Panc1 (cell line): ENCODE measurements at regions not wholly inside any gene's neighbourhood (a gene's known extent, or its start where the extent isn't known, plus 50 kb on each side); places are given as distances from the start of the nearest gene placed in this dataset.

Source experiments
- ATAC-seq: fragments of 200-7000 bp; cut with Tn5 transposase; 2 replicates; pipeline ENCODE4 v1.9.1; 2020; ENCODE audit warnings: mild to moderate bottlenecking, moderate library complexity
- BruUV-seq: library from RNA; stranded (reverse); fragments of 400-500 nt; replicated peaks from 2 replicates; lab custom pipeline; 2021; lab: Mats Ljungman, UMichigan
- CTCF ChIA-PET: fragments of 300-600 bp; sonication (Branson Sonifier 250); formaldehyde crosslinking; loops from one replicate; lab custom pipeline; 2022; ENCODE audit warnings: antibody characterized with exemption; lab: Charles Lee
- POLR2A ChIA-PET: fragments of 300-600 bp; sonication (Branson Sonifier 250); formaldehyde crosslinking; loops from one replicate; lab custom pipeline; 2022; ENCODE audit warnings: antibody characterized with exemption; lab: Charles Lee
- DNase-seq: peaks from one replicate; pipeline ENCODE4 v3.0.0-alpha.2; 2010; ENCODE audit warnings: low read depth, low spot score
- H3K27ac ChIP-seq: 2 replicates; pipeline ENCODE4 v1.5.1; 2011; ENCODE audit warnings: mild to moderate bottlenecking, low read length, inconsistent platforms
- H3K27me3 ChIP-seq: fragments of 200-500 bp; sonication (Bioruptor generic); 2 replicates; pipeline ENCODE4 v1.6.0; 2014; ENCODE audit warnings: low read length, inconsistent platforms; ENCODE audit not compliant: control insufficient read depth, insufficient read depth
- H3K36me3 ChIP-seq: fragments of 200-500 bp; sonication (Bioruptor generic); 2 replicates; pipeline ENCODE4 v1.5.1; 2014; ENCODE audit warnings: inconsistent platforms, mild to moderate bottlenecking, low read length, moderate library complexity; ENCODE audit not compliant: control insufficient read depth, insufficient read depth
- H3K4me1 ChIP-seq: 2 replicates; pipeline ENCODE4 v1.5.1; 2011; ENCODE audit warnings: inconsistent platforms, mild to moderate bottlenecking, low read length, moderate library complexity; ENCODE audit not compliant: control insufficient read depth, insufficient read depth
- H3K4me3 ChIP-seq, 2 experiments: 2 replicates each; pipeline ENCODE4 v1.5.1; 2011 to 2012; ENCODE audit warnings: low read depth in 2 of 2, low read length in 2 of 2, mild to moderate bottlenecking in 2 of 2, inconsistent platforms in 1 of 2, moderate library complexity in 1 of 2
- H3K9me3 ChIP-seq: fragments of 200-500 bp; sonication (Bioruptor generic); 2 replicates; pipeline ENCODE4 v1.5.1; 2014; ENCODE audit warnings: low read depth, mild to moderate bottlenecking, inconsistent platforms, low read length, moderate library complexity; ENCODE audit not compliant: control insufficient read depth, insufficient read depth
- POLR2AphosphoS5 ChIP-seq: IDR thresholded peaks from 2 replicates; pipeline ENCODE4 v1.6.1; 2012; ENCODE audit warnings: mild to moderate bottlenecking, low read depth, low read length, moderate library complexity
- SIN3A ChIP-seq: IDR thresholded peaks from 2 replicates; pipeline ENCODE4 v1.6.1; 2012; ENCODE audit warnings: low read depth, mild to moderate bottlenecking, low read length, moderate library complexity, borderline replicate concordance; ENCODE audit not compliant: insufficient read depth
- TCF7L2 ChIP-seq: IDR thresholded peaks from 2 replicates; pipeline ENCODE4 v1.6.1; 2011; ENCODE audit warnings: mild to moderate bottlenecking, low read depth, low read length, inconsistent platforms
- in situ Hi-C: cut with HindIII; loops from 2 replicates; pipeline ENCODE4 v1.10.0; 2016; ENCODE audit warnings: low sequenced_read_pairs, low pct_unique_long_range_greater_than_20kb
- intact Hi-C: fragments of 100-400 bp; cut with micrococcal nuclease; formaldehyde crosslinking; loops from one replicate; pipeline ENCODE4 v1.10.0; 2022; ENCODE audit not compliant: unreplicated experiment
- TF ChIP-seq, protein P1 (sequence below), 2 experiments: IDR thresholded peaks; 2 replicates each; pipeline ENCODE4 v1.6.1; 2011 to 2012; ENCODE audit warnings: low read depth in 2 of 2, control low read depth in 1 of 2, low read length in 1 of 2, mild to moderate bottlenecking in 1 of 2, moderate library complexity in 1 of 2; ENCODE audit not compliant: insufficient read depth in 1 of 2
- TF ChIP-seq, protein P2 (sequence below): fragments of 450-650 bp; IDR thresholded peaks from 2 replicates; pipeline ENCODE4 v1.5.1; 2017; ENCODE audit warnings: mild to moderate bottlenecking

DNA sequence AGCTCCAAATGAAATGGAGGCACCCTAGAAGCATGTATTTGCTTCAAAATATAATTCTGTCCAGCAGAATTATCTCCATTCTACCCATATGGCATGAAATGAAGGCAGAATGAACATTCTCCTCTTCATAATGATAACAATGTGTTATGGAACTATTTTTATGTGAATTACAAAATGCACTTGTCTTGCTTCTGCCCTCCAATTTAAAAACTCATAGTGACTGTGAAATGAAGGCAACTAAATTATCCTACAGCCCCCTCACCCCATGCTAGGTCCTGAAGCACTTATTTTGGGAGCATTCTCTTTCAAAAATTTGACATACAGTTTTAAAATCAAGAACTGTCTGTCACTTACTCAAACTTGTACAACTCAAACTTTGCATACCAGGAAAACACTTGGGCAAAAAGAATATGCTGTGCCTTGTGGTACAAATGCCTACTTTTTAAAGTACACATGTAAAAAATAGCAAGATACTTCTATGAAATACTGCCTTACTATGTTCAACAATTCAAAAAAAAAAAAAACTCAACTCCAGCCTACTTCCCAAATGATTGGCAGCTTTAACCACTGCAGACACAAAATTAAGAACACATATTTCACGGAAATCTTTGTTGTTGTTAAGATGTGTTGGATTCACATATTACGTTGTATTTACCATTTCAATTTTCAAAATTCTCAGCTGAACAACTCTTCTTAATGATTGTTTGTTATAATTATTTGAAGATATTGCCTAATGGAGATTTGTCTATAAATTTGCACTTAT is 213.3 kb upstream of the NFIA start:
- Histone ChIP-seq H3K4me3 (no peak overlapping the region), H3K9me3 (no peaks in the 10 kb centered on the region), H3K27me3 (peaks cover 25% of the 10 kb centered on the region), H3K4me1 (no peaks in the 10 kb centered on the region), H3K36me3 (no peaks in the 10 kb centered on the region), H3K27ac (no peak overlapping the region)
- BruUV-seq = no TSS peak
- ChIA-PET CTCF (no interaction called here), POLR2A (no interaction called here)
- no peak for DNase-seq
- intact Hi-C loops (no loop called here), in situ Hi-C loops (no loop called here)
- TF ChIP-seq, protein P1, sequence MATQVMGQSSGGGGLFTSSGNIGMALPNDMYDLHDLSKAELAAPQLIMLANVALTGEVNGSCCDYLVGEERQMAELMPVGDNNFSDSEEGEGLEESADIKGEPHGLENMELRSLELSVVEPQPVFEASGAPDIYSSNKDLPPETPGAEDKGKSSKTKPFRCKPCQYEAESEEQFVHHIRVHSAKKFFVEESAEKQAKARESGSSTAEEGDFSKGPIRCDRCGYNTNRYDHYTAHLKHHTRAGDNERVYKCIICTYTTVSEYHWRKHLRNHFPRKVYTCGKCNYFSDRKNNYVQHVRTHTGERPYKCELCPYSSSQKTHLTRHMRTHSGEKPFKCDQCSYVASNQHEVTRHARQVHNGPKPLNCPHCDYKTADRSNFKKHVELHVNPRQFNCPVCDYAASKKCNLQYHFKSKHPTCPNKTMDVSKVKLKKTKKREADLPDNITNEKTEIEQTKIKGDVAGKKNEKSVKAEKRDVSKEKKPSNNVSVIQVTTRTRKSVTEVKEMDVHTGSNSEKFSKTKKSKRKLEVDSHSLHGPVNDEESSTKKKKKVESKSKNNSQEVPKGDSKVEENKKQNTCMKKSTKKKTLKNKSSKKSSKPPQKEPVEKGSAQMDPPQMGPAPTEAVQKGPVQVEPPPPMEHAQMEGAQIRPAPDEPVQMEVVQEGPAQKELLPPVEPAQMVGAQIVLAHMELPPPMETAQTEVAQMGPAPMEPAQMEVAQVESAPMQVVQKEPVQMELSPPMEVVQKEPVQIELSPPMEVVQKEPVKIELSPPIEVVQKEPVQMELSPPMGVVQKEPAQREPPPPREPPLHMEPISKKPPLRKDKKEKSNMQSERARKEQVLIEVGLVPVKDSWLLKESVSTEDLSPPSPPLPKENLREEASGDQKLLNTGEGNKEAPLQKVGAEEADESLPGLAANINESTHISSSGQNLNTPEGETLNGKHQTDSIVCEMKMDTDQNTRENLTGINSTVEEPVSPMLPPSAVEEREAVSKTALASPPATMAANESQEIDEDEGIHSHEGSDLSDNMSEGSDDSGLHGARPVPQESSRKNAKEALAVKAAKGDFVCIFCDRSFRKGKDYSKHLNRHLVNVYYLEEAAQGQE (IDR thresholded peaks at IDR 0.05; ENCODE audit: insufficient read depth in 1 of 2, low read depth in 2 of 2, low read length in 1 of 2) = no peak
- TF ChIP-seq, protein P2, sequence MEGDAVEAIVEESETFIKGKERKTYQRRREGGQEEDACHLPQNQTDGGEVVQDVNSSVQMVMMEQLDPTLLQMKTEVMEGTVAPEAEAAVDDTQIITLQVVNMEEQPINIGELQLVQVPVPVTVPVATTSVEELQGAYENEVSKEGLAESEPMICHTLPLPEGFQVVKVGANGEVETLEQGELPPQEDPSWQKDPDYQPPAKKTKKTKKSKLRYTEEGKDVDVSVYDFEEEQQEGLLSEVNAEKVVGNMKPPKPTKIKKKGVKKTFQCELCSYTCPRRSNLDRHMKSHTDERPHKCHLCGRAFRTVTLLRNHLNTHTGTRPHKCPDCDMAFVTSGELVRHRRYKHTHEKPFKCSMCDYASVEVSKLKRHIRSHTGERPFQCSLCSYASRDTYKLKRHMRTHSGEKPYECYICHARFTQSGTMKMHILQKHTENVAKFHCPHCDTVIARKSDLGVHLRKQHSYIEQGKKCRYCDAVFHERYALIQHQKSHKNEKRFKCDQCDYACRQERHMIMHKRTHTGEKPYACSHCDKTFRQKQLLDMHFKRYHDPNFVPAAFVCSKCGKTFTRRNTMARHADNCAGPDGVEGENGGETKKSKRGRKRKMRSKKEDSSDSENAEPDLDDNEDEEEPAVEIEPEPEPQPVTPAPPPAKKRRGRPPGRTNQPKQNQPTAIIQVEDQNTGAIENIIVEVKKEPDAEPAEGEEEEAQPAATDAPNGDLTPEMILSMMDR = no peak
- no peak for TF ChIP-seq TCF7L2
- no peak for TF ChIP-seq POLR2AphosphoS5
- TF ChIP-seq SIN3A = no peak
- ATAC-seq = no peak

DNA sequence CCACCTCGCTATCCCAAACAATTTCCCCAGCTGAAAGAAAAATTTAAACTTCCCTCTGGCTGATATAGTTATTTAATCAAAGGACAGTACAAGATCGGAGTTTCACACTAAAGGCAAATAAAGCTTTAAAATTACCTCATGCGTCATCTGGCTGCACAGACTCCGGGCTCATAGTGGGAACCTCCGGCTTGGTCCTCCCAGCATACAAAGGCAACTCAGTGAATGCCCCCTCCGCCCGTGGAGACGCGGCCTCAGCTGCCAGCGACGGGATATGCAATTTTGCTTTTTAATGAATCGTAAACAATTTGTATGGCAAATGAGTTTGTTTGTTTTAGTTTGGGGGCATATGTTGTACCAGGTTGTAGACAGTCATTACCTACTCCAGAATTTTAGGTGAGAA is 214.6 kb upstream of the NFIA start:
- peaks cover 34% of the 10 kb centered on the region for H3K27me3 ChIP-seq
- POLR2A ChIA-PET = interaction anchor here (0.7 kb wide), 1 partner anchor 635 kb away, joined by 3 read pairs; no protein-coding TSS in a partner anchor
- in situ Hi-C loops = no loop called here

More for the DNA sequence above, 214.6 kb upstream of the NFIA start:
- Histone ChIP-seq H3K27ac (no peak overlapping the region), H3K4me1 (no peaks in the 10 kb centered on the region), H3K36me3 (no peaks in the 10 kb centered on the region), H3K9me3 (no peaks in the 10 kb centered on the region), H3K4me3 (no peak overlapping the region)
- intact Hi-C loops = no loop called here
- TF ChIP-seq, protein P2 = no peak
- TF ChIP-seq, protein P1 (IDR thresholded peaks at IDR 0.05; ENCODE audit: insufficient read depth in 1 of 2, low read depth in 2 of 2, low read length in 1 of 2) = no peak
- TF ChIP-seq POLR2AphosphoS5 = no peak
- TF ChIP-seq TCF7L2 = no peak
- TF ChIP-seq SIN3A = no peak
- ATAC-seq = no peak
- CTCF ChIA-PET = no interaction called here
- BruUV-seq = no TSS peak
- DNase-seq = no peak
